NCI-H446 treated with DMSO at 0.1 percent for 48 hours (cell line): ENCODE measurements at regions not wholly inside any gene's neighbourhood (a gene's known extent, or its start where the extent isn't known, plus 50 kb on each side); places are given as distances from the start of the nearest gene placed in this dataset.
A peak's percentile ranks its signal among the peaks of the same experiment; 100 is the strongest.

Experiments
- DNase-seq: peaks from one replicate; lab custom pipeline; 2025; lab: John Stamatoyannopoulos, UW

DNA sequence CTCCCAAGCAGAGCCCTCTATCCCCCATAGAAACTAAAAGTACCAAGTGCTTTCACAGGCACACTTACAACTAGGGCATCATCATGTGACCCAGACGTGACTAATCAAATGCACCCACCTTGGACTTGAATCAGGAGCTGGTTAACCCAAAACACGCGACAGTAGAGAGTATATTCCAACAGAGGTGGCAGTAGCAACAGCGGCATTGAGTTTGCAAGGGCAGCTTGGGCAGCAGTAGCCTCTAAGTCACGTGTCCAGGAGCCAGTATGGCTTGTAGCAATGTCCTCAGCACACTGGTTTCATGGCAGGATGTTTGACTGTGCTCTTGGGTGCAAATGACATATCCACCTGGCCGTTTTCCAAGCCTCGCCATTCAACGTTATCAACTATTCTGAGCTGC, 73.4 kb upstream of the DNAH5 start:
- DNase-seq: no peak

DNA sequence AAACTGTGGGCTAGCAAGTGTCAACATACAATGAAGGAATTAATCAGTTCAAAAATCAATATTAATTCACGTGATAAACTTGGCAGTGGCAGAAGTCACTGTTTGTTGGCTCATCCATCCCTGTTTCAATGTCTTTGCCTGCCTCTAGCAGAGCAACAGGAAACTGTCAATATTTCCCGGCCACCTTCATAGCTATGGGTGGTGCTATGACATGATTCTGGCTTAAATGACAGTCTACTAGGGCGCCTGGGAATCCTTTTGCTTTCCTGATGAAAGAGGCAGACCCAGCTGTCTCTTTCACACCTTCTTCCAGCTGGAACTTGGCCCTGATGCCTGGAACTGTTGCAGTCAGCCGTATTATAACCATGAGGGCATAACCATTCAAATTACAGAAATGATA, 72.1 kb upstream of the DNAH5 start:
- peak; percentile 53 for DNase-seq

DNA sequence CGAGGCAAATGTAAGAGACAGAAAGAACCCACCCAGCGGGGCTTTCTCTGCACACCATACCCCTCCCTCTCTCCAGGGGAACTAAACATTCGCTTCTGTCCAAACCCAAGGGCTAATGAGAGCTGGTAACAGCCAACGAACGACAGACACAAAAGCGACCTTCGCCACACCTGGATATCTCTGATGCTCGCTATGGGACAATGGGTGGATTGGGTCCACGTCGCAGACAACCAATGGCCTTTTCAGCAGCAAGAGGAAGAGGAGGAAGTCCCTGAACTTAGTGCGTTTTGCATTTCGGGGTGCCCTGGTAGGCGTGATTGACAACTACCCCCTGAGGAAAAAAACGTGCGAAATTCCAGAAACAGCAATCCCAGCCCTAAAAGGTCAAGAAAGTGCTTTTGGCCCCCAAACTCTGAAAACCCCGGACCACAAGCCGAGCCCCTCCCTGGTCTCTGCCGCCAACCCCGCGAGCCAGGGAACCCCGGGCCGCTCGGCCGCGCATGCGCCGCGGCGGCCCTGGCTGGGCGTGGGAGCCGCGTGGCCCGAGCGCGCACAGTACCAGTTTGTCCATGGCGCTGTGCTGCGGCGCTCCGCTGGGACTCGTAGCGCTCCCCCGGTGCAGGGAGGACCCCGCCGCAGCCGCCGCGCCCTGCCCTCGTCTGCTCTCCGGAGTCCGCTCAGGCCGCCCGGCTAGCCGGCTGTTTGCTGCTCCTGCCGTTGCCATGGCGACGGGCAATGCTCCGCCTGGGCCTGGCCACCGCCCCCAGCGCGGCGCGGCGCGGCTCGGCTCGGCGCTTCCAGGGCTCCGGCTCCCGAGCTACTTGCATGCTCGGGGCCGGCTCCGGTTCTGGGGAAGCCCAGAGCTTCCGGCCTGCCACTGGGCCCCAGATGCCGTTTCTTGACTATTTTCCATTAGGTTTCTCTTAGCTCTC, 66.9 kb upstream of the DNAH5 start:
- peak; percentile 88 for DNase-seq

DNA sequence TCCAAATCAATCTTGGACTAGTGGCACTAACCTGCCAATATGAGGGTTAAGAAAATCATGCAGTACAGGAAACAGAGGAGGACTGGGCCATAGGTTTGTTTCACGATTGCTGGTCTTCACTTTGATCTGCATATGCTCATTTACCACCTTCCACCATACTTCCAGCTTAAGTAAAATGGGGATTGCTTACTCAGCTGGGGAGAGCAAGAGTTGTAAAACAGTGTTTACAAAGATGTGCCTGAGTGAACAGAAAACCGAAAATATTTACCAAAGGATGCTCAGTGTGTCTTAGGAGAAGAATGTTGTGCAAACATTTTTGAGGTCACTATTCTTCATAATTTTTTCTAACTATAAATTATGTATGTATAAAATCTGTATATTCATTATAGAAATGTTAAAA, 65.1 kb upstream of the DNAH5 start:
- DNase-seq: no peak

DNA sequence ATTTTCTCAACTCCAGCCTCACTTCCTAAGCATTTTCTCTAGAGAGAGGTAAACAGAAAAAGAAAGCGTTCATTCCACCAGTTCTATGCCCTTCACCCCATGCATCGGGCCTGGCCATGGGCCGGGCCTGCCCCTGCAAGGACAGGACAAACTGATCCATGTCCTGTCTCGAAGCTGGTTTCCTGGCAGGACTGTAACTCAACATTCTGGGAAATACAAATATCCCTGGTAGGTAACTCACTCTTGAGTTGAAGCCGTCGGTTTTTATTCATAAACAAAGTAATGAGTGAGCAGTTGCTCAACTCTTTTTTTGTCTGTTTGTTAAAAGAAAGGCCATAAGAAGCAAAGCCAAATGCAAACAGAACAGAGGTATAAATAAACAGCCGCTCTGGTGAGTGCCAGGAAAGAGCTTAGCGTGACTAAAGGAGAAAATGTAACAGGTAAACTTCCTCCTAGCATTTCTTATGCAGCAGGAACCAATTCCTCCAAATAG, 64.4 kb upstream of the DNAH5 start:
- DNase-seq: no peak

DNA sequence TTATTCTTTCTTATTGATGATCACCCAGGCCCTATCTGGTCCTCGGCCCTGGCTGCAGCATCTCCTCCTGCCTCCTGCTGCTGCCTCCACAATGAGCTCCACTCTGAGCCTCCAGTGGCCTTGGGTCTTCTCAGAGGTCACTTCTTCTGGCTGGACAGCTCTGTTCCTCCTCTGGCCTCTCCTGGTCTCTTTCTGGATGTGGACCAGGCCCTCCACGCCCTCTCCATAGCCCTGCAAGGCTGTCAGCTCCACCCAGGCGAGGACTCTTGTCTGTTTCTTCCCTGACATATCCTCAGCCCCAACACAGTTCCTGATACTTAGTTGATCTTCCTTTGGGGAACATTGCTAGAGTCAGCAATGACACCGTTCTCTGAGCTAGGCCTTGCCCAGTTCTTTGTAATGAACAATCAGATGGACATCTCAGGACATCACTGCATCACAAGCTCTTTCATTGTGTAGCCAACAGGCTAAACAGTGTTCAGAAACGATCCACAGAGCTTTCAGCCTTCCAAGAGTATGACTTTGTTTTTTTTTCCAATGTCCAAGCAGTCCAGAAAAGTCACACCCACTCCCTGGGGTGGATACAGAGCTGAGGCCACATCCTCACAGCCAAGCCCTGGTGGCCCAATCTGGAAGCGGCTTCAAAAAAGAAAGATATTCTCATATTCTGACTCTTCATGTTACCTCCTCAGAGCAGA, 62.5 kb upstream of the DNAH5 start:
- DNase-seq: no peak

DNA sequence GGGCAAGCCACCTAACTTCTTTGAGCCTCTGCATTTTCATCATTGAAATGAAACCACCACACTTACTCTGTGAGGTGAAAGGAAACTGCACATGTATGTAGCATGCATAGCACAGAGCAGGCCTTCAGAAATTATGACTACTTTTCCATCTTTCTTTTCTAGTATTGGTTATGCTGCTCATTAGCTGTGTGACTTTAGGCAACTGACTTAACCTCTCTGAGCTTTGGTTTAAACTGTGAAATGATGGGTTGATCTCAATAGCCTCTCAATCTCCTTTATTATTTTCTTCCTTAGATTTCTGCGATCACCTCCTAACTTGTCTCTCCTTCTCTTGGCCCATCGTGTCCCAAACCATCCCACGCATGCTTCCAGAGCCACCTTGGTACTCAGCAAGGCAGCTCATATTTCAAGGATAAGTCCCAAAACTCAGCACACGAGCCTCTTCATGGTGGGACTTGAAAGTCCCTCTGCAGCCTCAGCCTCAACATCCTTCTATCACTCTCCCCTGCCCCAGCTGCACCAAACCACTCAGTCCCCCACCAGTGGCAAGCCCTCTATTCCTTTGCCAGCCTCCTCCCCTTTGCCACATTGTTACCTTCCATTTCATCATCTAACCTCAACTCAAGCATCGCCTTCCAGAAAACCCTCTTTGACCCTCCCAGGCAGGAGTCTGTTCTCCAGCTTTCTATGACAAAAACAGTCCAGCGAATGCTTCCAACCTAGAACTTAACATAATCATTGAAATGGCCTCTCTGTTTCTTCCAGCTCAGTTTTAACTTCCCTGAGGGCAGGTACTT, 60.3 kb upstream of the DNAH5 start:
- DNase-seq: no peak

DNA sequence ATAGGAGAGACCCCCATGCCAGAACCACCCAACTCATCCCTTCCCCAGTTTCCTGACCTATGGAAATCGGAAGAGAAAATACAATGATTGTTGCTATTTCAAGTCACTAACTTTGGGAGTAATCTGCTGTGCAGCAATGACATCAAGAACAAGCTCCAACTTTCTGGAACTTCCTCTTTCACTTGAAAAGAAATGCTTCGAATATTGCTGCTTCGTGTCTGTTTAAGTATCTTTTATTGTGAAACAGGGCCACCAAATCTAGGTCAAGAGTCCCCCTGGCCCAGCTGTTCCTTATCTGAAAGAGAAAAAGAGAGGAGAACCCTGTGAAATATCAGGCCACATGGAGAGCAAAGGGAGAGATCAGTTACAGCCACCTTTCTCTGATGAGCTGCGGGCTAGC, 59.4 kb upstream of the DNAH5 start:
- DNase-seq: no peak

DNA sequence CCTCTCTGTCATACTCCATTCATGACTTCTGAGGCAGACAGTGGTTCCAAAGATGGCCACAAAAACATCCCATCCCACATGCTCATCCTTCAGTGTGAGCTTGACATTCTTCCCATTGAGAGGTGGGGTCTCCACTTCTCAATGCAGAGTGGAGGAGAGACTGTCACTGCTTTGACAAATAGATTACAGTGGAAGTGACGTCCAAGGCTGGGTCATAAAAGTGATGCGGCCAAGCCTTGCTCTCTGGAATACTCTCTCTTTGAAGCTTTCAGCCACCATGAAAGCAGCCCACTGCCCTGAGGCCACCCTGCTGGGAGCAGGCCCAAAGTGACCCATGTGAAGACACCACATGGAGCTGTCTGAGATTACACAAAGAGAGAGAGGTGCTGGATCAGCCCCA, 59.0 kb upstream of the DNAH5 start:
- no peak for DNase-seq

DNA sequence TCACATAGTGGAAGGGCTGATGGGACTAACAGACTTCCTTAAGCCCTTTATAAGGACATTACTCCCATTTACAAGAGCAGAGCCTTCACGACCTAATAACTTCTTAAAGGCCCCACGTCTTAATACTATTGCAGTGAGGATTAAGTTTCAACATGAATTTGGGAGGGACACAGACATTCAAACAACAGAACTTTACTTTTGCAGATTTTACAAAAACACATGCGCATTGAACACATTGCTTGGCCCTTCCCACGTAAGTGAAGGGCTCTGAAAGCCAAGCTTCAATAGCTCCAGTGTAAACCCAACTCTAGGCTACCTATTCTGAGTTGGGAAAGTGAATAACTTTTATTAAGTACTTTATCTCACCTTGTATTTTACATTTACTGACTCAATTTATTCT, 53.8 kb upstream of the DNAH5 start:
- DNase-seq: no peak

DNA sequence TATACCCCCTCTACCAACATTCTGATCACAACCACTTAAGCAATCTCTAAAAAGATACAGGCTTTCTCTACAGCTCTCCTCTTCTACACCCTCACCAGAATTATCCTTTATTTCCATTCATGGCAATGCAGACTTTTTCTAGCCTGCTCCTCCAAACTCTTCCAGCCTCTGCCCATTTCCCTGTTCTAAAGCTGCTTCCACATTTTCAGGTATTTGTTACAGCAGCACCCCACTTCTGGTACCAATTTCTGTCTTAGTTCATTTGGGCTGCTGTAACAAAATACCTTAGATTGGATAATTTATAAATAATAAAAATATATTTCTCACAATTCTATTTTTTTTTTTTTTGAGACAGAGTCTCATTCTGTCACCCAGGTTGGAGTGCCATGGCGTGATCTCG, 53.0 kb upstream of the DNAH5 start:
- DNase-seq: no peak

DNA sequence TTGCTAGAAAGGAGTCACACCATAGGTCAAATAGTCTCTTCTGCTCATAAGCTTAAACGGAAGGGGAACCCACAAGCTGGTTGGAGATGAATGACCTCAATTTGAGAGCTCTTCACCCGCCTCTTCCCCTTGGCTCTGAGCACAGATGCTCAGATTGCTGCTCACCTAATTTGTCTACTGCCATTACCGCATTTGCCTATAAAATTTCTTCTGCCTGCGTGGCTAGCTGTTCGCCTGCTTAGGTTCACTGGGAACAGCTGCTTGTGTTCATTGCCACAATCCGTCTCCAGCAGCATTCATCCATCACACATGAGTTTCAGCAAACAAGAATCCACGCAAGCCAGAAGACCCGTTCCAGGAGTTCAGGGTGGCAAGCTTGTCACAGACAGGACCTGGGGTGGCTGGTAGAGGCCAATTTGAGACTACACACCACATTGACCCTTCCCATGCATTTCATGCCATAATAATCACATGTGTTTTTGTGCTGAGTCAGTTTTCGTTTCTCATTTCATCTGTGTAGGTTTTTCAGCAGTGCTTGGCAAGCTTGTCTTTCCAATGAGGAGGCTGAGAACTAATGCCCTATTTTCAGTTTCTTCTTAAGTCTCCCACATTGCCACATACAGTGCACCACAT, 50.2 kb upstream of the DNAH5 start:
- no peak for DNase-seq
